K562 (cell line): ENCODE measurements at regions not wholly inside any gene's neighbourhood (a gene's known extent, or its start where the extent isn't known, plus 50 kb on each side); places are given as distances from the start of the nearest gene placed in this dataset.

ENCODE experiments used
- ATAC-seq: fragments of 200-7000 bp; cut with Tn5 transposase; 3 replicates; pipeline ENCODE4 v1.9.1; 2020; ENCODE audit warnings: moderate library complexity
- BruUV-seq: library from RNA; stranded (reverse); fragments of 400-500 nt; replicated peaks from 2 replicates; lab custom pipeline; 2021; lab: Mats Ljungman, UMichigan
- CTCF ChIA-PET: fragments of 300-600 bp; formaldehyde crosslinking; extraction: SDS; loops from one replicate; lab custom pipeline; 2021; ENCODE audit warnings: low intra/inter-chr PET ratio; lab: Yijun Ruan, JAX
- POLR2A ChIA-PET: fragments of 300-600, 350-650 bp; sonication (Branson Sonifier 250); formaldehyde crosslinking; extraction: SDS; loops from one replicate; lab custom pipeline; 2021; ENCODE audit warnings: antibody characterized with exemption, inconsistent platforms; lab: Yijun Ruan, JAX
- DNase-seq, 4 experiments: peaks; one replicate each; pipeline versions ENCODE4 v3.0.0 to v3.0.0-alpha.2; 2011 to 2018; ENCODE audit warnings: low spot score in 3 of 4, mixed read lengths in 3 of 4; ENCODE audit errors: extremely low read depth in 1 of 4
- FAIRE-seq: peaks from 2 replicates; lab custom pipeline; 2011; peaks lifted over from hg19 to GRCh38; lab: Jason Lieb, UNC
- H2AFZ ChIP-seq: 2 replicates; pipeline ENCODE4 v1.6.0; 2011; ENCODE audit warnings: low read depth, low read length, control low read depth, inconsistent platforms
- H3K27ac ChIP-seq: fragments of 200-600 bp; 3 replicates; pipeline ENCODE4 v1.8.0; 2011; ENCODE audit warnings: low read depth, mild to moderate bottlenecking, control low read depth, inconsistent platforms, low read length, moderate library complexity, mixed read lengths; ENCODE audit errors: extremely low read depth
- H3K27me3 ChIP-seq, 2 experiments: fragments of 300-600 bp in 1 of 2; 2 replicates in 1 of 2; 3 replicates in 1 of 2; pipeline versions ENCODE4 v1.6.0 to v1.8.0; 2011; ENCODE audit warnings: inconsistent platforms in 2 of 2, low read length in 2 of 2, mild to moderate bottlenecking in 1 of 2, mixed read lengths in 1 of 2, moderate library complexity in 1 of 2; ENCODE audit not compliant: control insufficient read depth in 2 of 2, insufficient read depth in 2 of 2
- H3K36me3 ChIP-seq: fragments of 300-600 bp; 3 replicates; pipeline ENCODE4 v1.8.0; 2011; ENCODE audit warnings: mild to moderate bottlenecking, low read length, inconsistent platforms; ENCODE audit not compliant: control insufficient read depth, insufficient read depth
- H3K4me1 ChIP-seq, 2 experiments: fragments of 200-600 bp in 1 of 2; replicated peaks in 1 of 2; 2 replicates in 1 of 2; 3 replicates in 1 of 2; pipeline versions ENCODE4 v1.5.1 to v1.8.0; 2011; ENCODE audit warnings: inconsistent platforms in 2 of 2, low read length in 2 of 2, mild to moderate bottlenecking in 1 of 2, mixed read lengths in 1 of 2, moderate library complexity in 1 of 2; ENCODE audit not compliant: control insufficient read depth in 2 of 2, insufficient read depth in 2 of 2
- H3K4me2 ChIP-seq: 2 replicates; pipeline ENCODE4 v1.6.1; 2011; ENCODE audit warnings: low read length, control low read depth, inconsistent platforms, mixed read lengths; ENCODE audit not compliant: insufficient read depth
- H3K4me3 ChIP-seq: fragments of 200-600 bp; sonication (generic), shearing (Covaris generic); 2 replicates; pipeline ENCODE4 v1.5.1; 2016; ENCODE audit warnings: control low read depth, inconsistent platforms
- H3K79me2 ChIP-seq: fragments of 200-600 bp; 3 replicates; pipeline ENCODE4 v1.8.0; 2011; ENCODE audit warnings: low read length, inconsistent platforms; ENCODE audit not compliant: control insufficient read depth, insufficient read depth
- H3K9ac ChIP-seq, 2 experiments: 2 replicates each; pipeline versions ENCODE4 v1.6.0 to v1.6.1; 2011; ENCODE audit warnings: low read depth in 2 of 2, low read length in 2 of 2, control low read depth in 1 of 2, inconsistent platforms in 1 of 2, mild to moderate bottlenecking in 1 of 2, mixed read lengths in 1 of 2; ENCODE audit not compliant: insufficient read depth in 1 of 2
- H3K9me1 ChIP-seq: one replicate; pipeline ENCODE4 v1.6.0; 2011; ENCODE audit warnings: inconsistent platforms, mild to moderate bottlenecking, low read length, moderate library complexity; ENCODE audit not compliant: control insufficient read depth, insufficient read depth
- H3K9me3 ChIP-seq: replicated peaks from 2 replicates; pipeline ENCODE4 v1.5.1; 2011; ENCODE audit warnings: low read depth, low read length, inconsistent platforms; ENCODE audit not compliant: control insufficient read depth, insufficient read depth
- H4K20me1 ChIP-seq: replicated peaks from 2 replicates; pipeline ENCODE4 v1.6.1; 2011; ENCODE audit warnings: low read length, inconsistent platforms, mixed read lengths; ENCODE audit not compliant: control insufficient read depth, insufficient read depth
- ETV5 ChIP-seq: sonication (generic); formaldehyde crosslinking; IDR thresholded peaks from 2 replicates; pipeline ENCODE4 v1.4.0; 2020; ENCODE audit warnings: low read depth, mild to moderate bottlenecking, missing genetic modification reagents
- HMGN3 ChIP-seq: IDR thresholded peaks from 2 replicates; pipeline ENCODE4 v1.6.1; 2011; ENCODE audit warnings: borderline replicate concordance, low read depth, mild to moderate bottlenecking, mixed read lengths, low read length; ENCODE audit not compliant: insufficient read length; ENCODE audit errors: extremely low read depth
- NFXL1 ChIP-seq: fragments of 450-650 bp; formaldehyde crosslinking; IDR thresholded peaks from 2 replicates; pipeline ENCODE4 v1.4.0; 2021; ENCODE audit warnings: mild to moderate bottlenecking
- POLR2AphosphoS2 ChIP-seq: IDR thresholded peaks from 2 replicates; pipeline ENCODE4 v1.6.1; 2012; ENCODE audit warnings: low read length, improper control_type of control experiment
- RUNX1 ChIP-seq: sonication (generic); IDR thresholded peaks from 2 replicates; pipeline ENCODE4 v1.6.1; 2016; ENCODE audit warnings: antibody characterized with exemption, low read depth
- SMARCA5 ChIP-seq: fragments of 450-650 bp; IDR thresholded peaks from 2 replicates; pipeline ENCODE4 v1.6.1; 2016
- TFAM ChIP-seq: fragments of 250-450 bp; sonication (Bioruptor Pico); conservative IDR thresholded peaks from 2 replicates; pipeline ENCODE4 v1.5.0; 2021; ENCODE audit warnings: mild to moderate bottlenecking, moderate library complexity
- ZBED1 ChIP-seq: IDR thresholded peaks from 2 replicates; pipeline ENCODE4 v1.6.1; 2014
- ZNF592 ChIP-seq: fragments of 450-650 bp; IDR thresholded peaks from 2 replicates; pipeline ENCODE4 v1.6.1; 2017; ENCODE audit warnings: antibody characterized with exemption, mild to moderate bottlenecking
- WGBS: fragments of 100-300 bp; shearing (Covaris generic); methylation state at CpG from one replicate; pipeline ENCODE4 v1.1.6; 2016; ENCODE audit warnings: low coverage, mixed read lengths; ENCODE audit not compliant: insufficient coverage; ENCODE audit errors: missing lambda C conversion rate; 5-methylcytosine and 5-hydroxymethylcytosine counted together
- in situ Hi-C: fragments of 300-500 bp; cut with MboI; formaldehyde crosslinking; loops from 4 replicates; pipeline ENCODE4 v1.15.0; 2018; ENCODE audit warnings: inconsistent platforms, mixed read lengths
- intact Hi-C: fragments of 100-400 bp; cut with micrococcal nuclease; formaldehyde crosslinking; loops from 2 replicates; pipeline ENCODE4 v1.14.2; 2022

GRCh38 chr7:121499624-121500023 lies 103.5 kb upstream of the FAM3C start:
- Histone ChIP-seq H4K20me1 (no peaks in the 10 kb centered on the region), H3K27ac (no peak overlapping the region), H3K9ac (no peak overlapping the region), H3K27me3 (no peaks in the 10 kb centered on the region), H3K79me2 (no peaks in the 10 kb centered on the region), H3K4me3 (no peak overlapping the region), H3K4me2 (no peak overlapping the region), H3K9me1 (no peaks in the 10 kb centered on the region), H3K4me1 (no peaks in the 10 kb centered on the region), H3K36me3 (no peaks in the 10 kb centered on the region), H2AFZ (no peak overlapping the region), H3K9me3 (no peaks in the 10 kb centered on the region)
- DNase-seq (no peak), FAIRE-seq (no peak), ATAC-seq (no peak)
- in situ Hi-C loops (no loop called here), intact Hi-C loops (no loop called here)
- ChIA-PET POLR2A (no interaction called here), CTCF (no interaction called here)
- WGBS = 3% methylated on average over 4 of the region's 4 CpGs
- BruUV-seq = no TSS peak
- no peak for TF ChIP-seq HMGN3
- TF ChIP-seq ZBED1 = no peak
- no peak for TF ChIP-seq NFXL1 (CRISPR knock-in tag)
- TF ChIP-seq RUNX1 = no peak
- no peak for TF ChIP-seq POLR2AphosphoS2
- TF ChIP-seq TFAM (CRISPR knock-in tag) = no peak

- in situ Hi-C loops = no loop called here
- FAIRE-seq (no peak), ATAC-seq (no peak), DNase-seq (no peak)
- no peak overlapping the region for H2AFZ ChIP-seq
- no peak overlapping the region for H3K4me2 ChIP-seq
- ChIA-PET POLR2A (no interaction called here), CTCF (no interaction called here)
- H4K20me1 ChIP-seq = no peaks in the 10 kb centered on the region
- no peaks in the 10 kb centered on the region for H3K27me3 ChIP-seq
- H3K27ac ChIP-seq = no peak overlapping the region
- no peak overlapping the region for H3K4me3 ChIP-seq
- intact Hi-C loops = no loop called here
- no peaks in the 10 kb centered on the region for H3K79me2 ChIP-seq
- no peaks in the 10 kb centered on the region for H3K4me1 ChIP-seq
- H3K36me3 ChIP-seq = no peaks in the 10 kb centered on the region
- H3K9ac ChIP-seq = no peak overlapping the region
- no peaks in the 10 kb centered on the region for H3K9me1 ChIP-seq
- H3K9me3 ChIP-seq = no peaks in the 10 kb centered on the region
- whole genome bisulfite sequencing = 0% methylated on average over 1 of the region's 1 CpG
- no TSS peak for BruUV-seq
- TF ChIP-seq SMARCA5 (no peak), ETV5 (CRISPR knock-in tag) (no peak), ZNF592 (no peak)
These were observed 102.7 kb upstream of the FAM3C start for GRCh38 chr7:121498816-121499215.
